IPS-15b (cell line): ENCODE measurements at regions not wholly inside any gene's neighbourhood (a gene's known extent, or its start where the extent isn't known, plus 50 kb on each side); places are given as distances from the start of the nearest gene placed in this dataset.
"Not testable (repeated sequence)": the region's sequence is repeated elsewhere in the genome, so short reads cannot be mapped to it uniquely, and the experiment has no call there.

Experiments
- H3K27me3 ChIP-seq: one replicate; pipeline ENCODE4 v1.6.1; 2013; ENCODE audit warnings: low read length; ENCODE audit not compliant: control insufficient read depth, insufficient read depth
- H3K36me3 ChIP-seq: one replicate; pipeline ENCODE4 v1.6.1; 2013; ENCODE audit warnings: low read length; ENCODE audit not compliant: control insufficient read depth, insufficient read depth
- H3K4me1 ChIP-seq: one replicate; pipeline ENCODE4 v1.6.1; 2013; ENCODE audit warnings: mild to moderate bottlenecking, low read length; ENCODE audit not compliant: control insufficient read depth, insufficient read depth
- H3K4me3 ChIP-seq: one replicate; pipeline ENCODE4 v1.5.1; 2013; ENCODE audit warnings: low read depth, low read length
- H3K9ac ChIP-seq: one replicate; pipeline ENCODE4 v1.6.1; 2013; ENCODE audit warnings: low read depth, mild to moderate bottlenecking, low read length
- H3K9me3 ChIP-seq: one replicate; pipeline ENCODE4 v1.6.1; 2013; ENCODE audit warnings: mild to moderate bottlenecking, low read length; ENCODE audit not compliant: control insufficient read depth, insufficient read depth

- Histone ChIP-seq H3K9me3 (no peaks in the 10 kb centered on the region), H3K36me3 (no peaks in the 10 kb centered on the region), H3K27me3 (no peaks in the 10 kb centered on the region), H3K9ac (no peak overlapping the region), H3K4me1 (no peaks in the 10 kb centered on the region), H3K4me3 (no peak overlapping the region)
These were observed 105.1 kb upstream of the TNPO1 start for GRCh38 chr5:72711351-72711750.

GRCh38 chr5:72709341-72709740 is 107.1 kb upstream of the TNPO1 start:
- no peaks in the 10 kb centered on the region for H3K9me3 ChIP-seq
- H3K9ac ChIP-seq: no peak overlapping the region
- no peaks in the 10 kb centered on the region for H3K27me3 ChIP-seq
- H3K36me3 ChIP-seq: no peaks in the 10 kb centered on the region
- H3K4me1 ChIP-seq: no peaks in the 10 kb centered on the region
- no peak overlapping the region for H3K4me3 ChIP-seq

GRCh38 chr5:72705178-72705577 is 111.3 kb upstream of the TNPO1 start:
- Histone ChIP-seq H3K36me3 (no peaks in the 10 kb centered on the region), H3K9ac (no peak overlapping the region), H3K9me3 (no peaks in the 10 kb centered on the region), H3K27me3 (no peaks in the 10 kb centered on the region), H3K4me1 (no peaks in the 10 kb centered on the region), H3K4me3 (no peak overlapping the region)

- no peaks in the 10 kb centered on the region for H3K9me3 ChIP-seq
- H3K4me3 ChIP-seq: no peak overlapping the region
- no peaks in the 10 kb centered on the region for H3K36me3 ChIP-seq
- H3K4me1 ChIP-seq: no peaks in the 10 kb centered on the region
- no peak overlapping the region for H3K9ac ChIP-seq
- H3K27me3 ChIP-seq: no peaks in the 10 kb centered on the region
These were observed 112.6 kb upstream of the TNPO1 start for GRCh38 chr5:72703876-72704275.

GRCh38 chr5:72702881-72703434 is 113.5 kb upstream of the TNPO1 start:
- H3K36me3 ChIP-seq: no peaks in the 10 kb centered on the region
- H3K4me1 ChIP-seq: no peaks in the 10 kb centered on the region
- no peaks in the 10 kb centered on the region for H3K27me3 ChIP-seq
- no peak overlapping the region for H3K4me3 ChIP-seq
- no peaks in the 10 kb centered on the region for H3K9me3 ChIP-seq
- no peak overlapping the region for H3K9ac ChIP-seq

GRCh38 chr5:72702105-72702504 is 114.4 kb upstream of the TNPO1 start:
- not testable (repeated sequence) for H3K27me3 ChIP-seq, H3K36me3 ChIP-seq, H3K9ac ChIP-seq, H3K4me1 ChIP-seq, H3K9me3 ChIP-seq, H3K4me3 ChIP-seq

GRCh38 chr5:72698481-72698880 is 118.0 kb upstream of the TNPO1 start:
- Histone ChIP-seq H3K4me3 (no peak overlapping the region), H3K9ac (no peak overlapping the region), H3K4me1 (no peaks in the 10 kb centered on the region), H3K27me3 (no peaks in the 10 kb centered on the region), H3K36me3 (no peaks in the 10 kb centered on the region), H3K9me3 (no peaks in the 10 kb centered on the region)

- no peaks in the 10 kb centered on the region for H3K36me3 ChIP-seq
- H3K9ac ChIP-seq: no peak overlapping the region
- H3K4me1 ChIP-seq: no peaks in the 10 kb centered on the region
- H3K9me3 ChIP-seq: no peaks in the 10 kb centered on the region
- no peaks in the 10 kb centered on the region for H3K27me3 ChIP-seq
- no peak overlapping the region for H3K4me3 ChIP-seq
These were observed 118.8 kb upstream of the TNPO1 start for GRCh38 chr5:72697622-72698021.

GRCh38 chr5:72695659-72696058 is 120.8 kb upstream of the TNPO1 start:
- H3K4me1 ChIP-seq: no peaks in the 10 kb centered on the region
- no peaks in the 10 kb centered on the region for H3K27me3 ChIP-seq
- H3K4me3 ChIP-seq: no peak overlapping the region
- H3K9ac ChIP-seq: no peak overlapping the region
- H3K36me3 ChIP-seq: no peaks in the 10 kb centered on the region
- H3K9me3 ChIP-seq: no peaks in the 10 kb centered on the region

- H3K36me3 ChIP-seq: no peaks in the 10 kb centered on the region
- H3K4me1 ChIP-seq: no peaks in the 10 kb centered on the region
- no peaks in the 10 kb centered on the region for H3K9me3 ChIP-seq
- no peaks in the 10 kb centered on the region for H3K27me3 ChIP-seq
- no peak overlapping the region for H3K4me3 ChIP-seq
- H3K9ac ChIP-seq: no peak overlapping the region
These were observed 121.6 kb upstream of the TNPO1 start for GRCh38 chr5:72694856-72695255.

- Histone ChIP-seq H3K4me3 (no peak overlapping the region), H3K9me3 (no peaks in the 10 kb centered on the region), H3K36me3 (no peaks in the 10 kb centered on the region), H3K4me1 (no peaks in the 10 kb centered on the region), H3K27me3 (no peaks in the 10 kb centered on the region), H3K9ac (no peak overlapping the region)
These were observed 122.8 kb upstream of the TNPO1 start for GRCh38 chr5:72693546-72694205.

- no peaks in the 10 kb centered on the region for H3K27me3 ChIP-seq
- H3K36me3 ChIP-seq: no peaks in the 10 kb centered on the region
- H3K4me1 ChIP-seq: no peaks in the 10 kb centered on the region
- no peak overlapping the region for H3K9ac ChIP-seq
- H3K4me3 ChIP-seq: no peak overlapping the region
- H3K9me3 ChIP-seq: no peaks in the 10 kb centered on the region
These were observed 123.6 kb upstream of the TNPO1 start for GRCh38 chr5:72692651-72693442.
